ENCODE measurements at regions not wholly inside any gene's neighbourhood (a gene's known extent, or its start where the extent isn't known, plus 50 kb on each side); places are given as distances from the start of the nearest gene placed in this dataset.

DNA sequence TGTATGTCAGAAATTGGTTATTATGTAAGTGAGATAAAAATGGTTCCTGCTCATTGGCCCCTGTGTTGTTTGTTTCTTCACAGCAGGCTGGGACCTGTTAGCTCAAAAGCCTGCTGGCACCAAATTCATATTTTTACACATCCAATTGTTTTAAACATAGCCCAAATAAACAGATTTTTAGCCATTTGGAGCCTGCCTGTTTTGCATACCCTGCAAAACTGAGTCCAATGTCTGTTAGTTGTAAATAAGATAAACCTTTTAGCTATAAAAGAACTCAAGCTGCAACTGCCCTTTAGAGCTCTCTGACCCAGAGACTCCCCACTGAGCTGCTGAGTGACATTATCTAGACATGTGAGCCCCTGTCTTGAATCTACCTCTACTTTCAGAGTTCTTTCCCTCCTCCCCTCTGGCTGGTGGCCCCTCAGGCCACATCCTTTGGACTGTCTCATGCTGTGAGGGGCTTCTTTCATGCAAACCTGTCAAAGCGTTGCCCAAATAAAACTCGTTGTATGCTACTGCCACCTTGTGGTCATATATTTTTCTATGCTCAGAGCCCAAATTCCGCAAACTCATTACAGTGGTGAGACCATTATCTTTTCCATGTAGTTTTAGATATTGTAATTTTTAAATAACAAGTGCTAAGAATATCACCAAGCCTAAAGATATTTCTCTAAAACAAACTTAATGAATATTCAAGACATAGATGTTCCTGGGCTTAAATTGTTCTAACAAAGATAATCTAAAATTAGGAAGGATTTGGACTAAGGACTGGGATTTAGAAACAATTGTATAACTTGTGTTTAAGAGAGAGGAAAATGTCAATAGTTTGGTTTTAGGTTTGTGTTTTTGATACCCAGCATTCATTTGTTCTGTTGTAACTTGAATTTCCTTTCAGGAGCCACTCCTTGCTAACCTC lies 337.9 kb downstream of the AACS start:
- TF ChIP-seq, protein P1, sequence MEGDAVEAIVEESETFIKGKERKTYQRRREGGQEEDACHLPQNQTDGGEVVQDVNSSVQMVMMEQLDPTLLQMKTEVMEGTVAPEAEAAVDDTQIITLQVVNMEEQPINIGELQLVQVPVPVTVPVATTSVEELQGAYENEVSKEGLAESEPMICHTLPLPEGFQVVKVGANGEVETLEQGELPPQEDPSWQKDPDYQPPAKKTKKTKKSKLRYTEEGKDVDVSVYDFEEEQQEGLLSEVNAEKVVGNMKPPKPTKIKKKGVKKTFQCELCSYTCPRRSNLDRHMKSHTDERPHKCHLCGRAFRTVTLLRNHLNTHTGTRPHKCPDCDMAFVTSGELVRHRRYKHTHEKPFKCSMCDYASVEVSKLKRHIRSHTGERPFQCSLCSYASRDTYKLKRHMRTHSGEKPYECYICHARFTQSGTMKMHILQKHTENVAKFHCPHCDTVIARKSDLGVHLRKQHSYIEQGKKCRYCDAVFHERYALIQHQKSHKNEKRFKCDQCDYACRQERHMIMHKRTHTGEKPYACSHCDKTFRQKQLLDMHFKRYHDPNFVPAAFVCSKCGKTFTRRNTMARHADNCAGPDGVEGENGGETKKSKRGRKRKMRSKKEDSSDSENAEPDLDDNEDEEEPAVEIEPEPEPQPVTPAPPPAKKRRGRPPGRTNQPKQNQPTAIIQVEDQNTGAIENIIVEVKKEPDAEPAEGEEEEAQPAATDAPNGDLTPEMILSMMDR (conservative IDR thresholded peaks at IDR 0.05; ENCODE audit: low read length) = peak; percentile 95
- no peak for TF ChIP-seq EZH2phosphoT487 (IDR thresholded peaks at IDR 0.05; ENCODE audit: borderline replicate concordance, low read depth, low read length)
